ENCODE measurements at regions not wholly inside any gene's neighbourhood (a gene's known extent, or its start where the extent isn't known, plus 50 kb on each side); places are given as distances from the start of the nearest gene placed in this dataset.

- H3K4me3 ChIP-seq (ENCODE audit: low read depth, low read length): no peak overlapping the region
- TF ChIP-seq POLR2A (IDR thresholded peaks at IDR 0.05; ENCODE audit: extremely low read depth, insufficient read length): no peak
- no peak for DNase-seq (ENCODE audit: low read depth)
Measured at GRCh38 chr21:27648560-27648959, 681.7 kb upstream of the ADAMTS5 start.

GRCh38 chr21:27647921-27648320 lies 681.0 kb upstream of the ADAMTS5 start:
- TF ChIP-seq, protein P1, sequence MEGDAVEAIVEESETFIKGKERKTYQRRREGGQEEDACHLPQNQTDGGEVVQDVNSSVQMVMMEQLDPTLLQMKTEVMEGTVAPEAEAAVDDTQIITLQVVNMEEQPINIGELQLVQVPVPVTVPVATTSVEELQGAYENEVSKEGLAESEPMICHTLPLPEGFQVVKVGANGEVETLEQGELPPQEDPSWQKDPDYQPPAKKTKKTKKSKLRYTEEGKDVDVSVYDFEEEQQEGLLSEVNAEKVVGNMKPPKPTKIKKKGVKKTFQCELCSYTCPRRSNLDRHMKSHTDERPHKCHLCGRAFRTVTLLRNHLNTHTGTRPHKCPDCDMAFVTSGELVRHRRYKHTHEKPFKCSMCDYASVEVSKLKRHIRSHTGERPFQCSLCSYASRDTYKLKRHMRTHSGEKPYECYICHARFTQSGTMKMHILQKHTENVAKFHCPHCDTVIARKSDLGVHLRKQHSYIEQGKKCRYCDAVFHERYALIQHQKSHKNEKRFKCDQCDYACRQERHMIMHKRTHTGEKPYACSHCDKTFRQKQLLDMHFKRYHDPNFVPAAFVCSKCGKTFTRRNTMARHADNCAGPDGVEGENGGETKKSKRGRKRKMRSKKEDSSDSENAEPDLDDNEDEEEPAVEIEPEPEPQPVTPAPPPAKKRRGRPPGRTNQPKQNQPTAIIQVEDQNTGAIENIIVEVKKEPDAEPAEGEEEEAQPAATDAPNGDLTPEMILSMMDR (IDR thresholded peaks at IDR 0.05; ENCODE audit: low read depth, low read length): no peak
- TF ChIP-seq MYC (IDR thresholded peaks at IDR 0.05; ENCODE audit: low read depth, low read length): no peak
- no peak for TF ChIP-seq MAX (IDR thresholded peaks at IDR 0.05; ENCODE audit: low read depth, low read length)
- TF ChIP-seq POLR2A (IDR thresholded peaks at IDR 0.05; ENCODE audit: extremely low read depth, insufficient read length): no peak
- no peak overlapping the region for H3K4me3 ChIP-seq (ENCODE audit: low read depth, low read length)
- no peak for DNase-seq (ENCODE audit: low read depth)

GRCh38 chr21:27647401-27647800 lies 680.5 kb upstream of the ADAMTS5 start:
- no peak overlapping the region for H3K4me3 ChIP-seq (ENCODE audit: low read depth, low read length)
- no peak for TF ChIP-seq POLR2A (IDR thresholded peaks at IDR 0.05; ENCODE audit: extremely low read depth, insufficient read length)
- TF ChIP-seq MYC (IDR thresholded peaks at IDR 0.05; ENCODE audit: low read depth, low read length): no peak
- TF ChIP-seq, protein P1 (IDR thresholded peaks at IDR 0.05; ENCODE audit: low read depth, low read length): no peak
- no peak for TF ChIP-seq MAX (IDR thresholded peaks at IDR 0.05; ENCODE audit: low read depth, low read length)
- DNase-seq (ENCODE audit: low read depth): no peak

DNA sequence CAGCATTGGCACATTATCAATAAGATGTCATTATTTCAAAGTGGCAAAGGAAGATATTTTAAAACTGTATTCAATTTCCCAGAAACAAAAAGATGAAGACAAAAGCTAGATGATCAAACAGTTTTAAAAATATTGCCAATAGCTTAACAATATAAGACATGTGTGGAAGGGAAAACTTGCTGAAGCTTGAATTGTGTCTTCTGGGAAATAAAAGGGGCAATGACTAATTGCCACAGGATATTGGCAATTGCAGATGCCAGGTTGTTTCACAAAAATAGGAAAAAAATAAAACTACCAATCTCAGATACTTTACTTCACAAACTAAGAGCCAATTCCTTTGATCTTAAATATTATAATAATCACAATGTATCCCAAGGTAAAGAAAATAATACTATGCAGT lies 679.8 kb upstream of the ADAMTS5 start:
- no peak overlapping the region for H3K4me3 ChIP-seq (ENCODE audit: low read depth, low read length)
- TF ChIP-seq MAX (IDR thresholded peaks at IDR 0.05; ENCODE audit: low read depth, low read length) (no peak), MYC (IDR thresholded peaks at IDR 0.05; ENCODE audit: low read depth, low read length) (no peak), POLR2A (IDR thresholded peaks at IDR 0.05; ENCODE audit: extremely low read depth, insufficient read length) (no peak)
- TF ChIP-seq, protein P1 (IDR thresholded peaks at IDR 0.05; ENCODE audit: low read depth, low read length): no peak
- DNase-seq (ENCODE audit: low read depth): no peak

- no peak for DNase-seq (ENCODE audit: low read depth)
- TF ChIP-seq, protein P1 (IDR thresholded peaks at IDR 0.05; ENCODE audit: low read depth, low read length): no peak
- TF ChIP-seq POLR2A (IDR thresholded peaks at IDR 0.05; ENCODE audit: extremely low read depth, insufficient read length): no peak
- H3K4me3 ChIP-seq (ENCODE audit: low read depth, low read length): no peak overlapping the region
Measured at GRCh38 chr21:27646056-27646455, 679.2 kb upstream of the ADAMTS5 start.

- DNase-seq (ENCODE audit: low read depth): no peak
- TF ChIP-seq POLR2A (IDR thresholded peaks at IDR 0.05; ENCODE audit: extremely low read depth, insufficient read length) (no peak), MYC (IDR thresholded peaks at IDR 0.05; ENCODE audit: low read depth, low read length) (no peak), MAX (IDR thresholded peaks at IDR 0.05; ENCODE audit: low read depth, low read length) (no peak)
- TF ChIP-seq, protein P1 (IDR thresholded peaks at IDR 0.05; ENCODE audit: low read depth, low read length): no peak
- no peak overlapping the region for H3K4me3 ChIP-seq (ENCODE audit: low read depth, low read length)
Measured at GRCh38 chr21:27645285-27645684, 678.4 kb upstream of the ADAMTS5 start.

All from NB4 (cell line).